Effector CD4-positive, alpha-beta T cell (primary cell): ENCODE measurements at regions not wholly inside any gene's neighbourhood (a gene's known extent, or its start where the extent isn't known, plus 50 kb on each side); places are given as distances from the start of the nearest gene placed in this dataset.

Experiments
- DNase-seq: peaks from one replicate; pipeline ENCODE4 v3.0.0-alpha.2; 2020

- no peak for DNase-seq
These were observed 1165.7 kb downstream of the NLGN4Y start for GRCh38 chrY:15689994-15690393.

GRCh38 chrY:15702131-15702530 is 1177.8 kb downstream of the NLGN4Y start:
- DNase-seq: no peak

DNA sequence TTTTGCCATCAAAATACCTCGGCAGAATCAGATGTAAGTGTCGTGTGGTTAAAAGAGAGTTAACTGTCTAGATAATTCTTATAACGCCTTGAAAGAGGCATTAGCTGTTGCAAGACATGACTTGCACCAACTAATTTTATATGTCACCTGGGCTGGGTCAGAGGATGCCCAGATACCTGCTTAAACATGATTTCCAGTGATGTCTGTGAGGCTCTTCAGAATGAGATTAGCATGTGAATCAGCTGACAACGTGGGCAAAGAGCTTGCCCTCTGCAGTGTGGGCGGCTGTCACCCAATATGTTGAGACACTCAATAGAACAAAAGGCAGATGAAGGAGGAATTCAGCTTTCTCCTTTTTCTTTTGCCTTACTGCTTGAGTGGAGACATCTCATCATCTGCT is 1180.6 kb downstream of the NLGN4Y start:
- no peak for DNase-seq

DNA sequence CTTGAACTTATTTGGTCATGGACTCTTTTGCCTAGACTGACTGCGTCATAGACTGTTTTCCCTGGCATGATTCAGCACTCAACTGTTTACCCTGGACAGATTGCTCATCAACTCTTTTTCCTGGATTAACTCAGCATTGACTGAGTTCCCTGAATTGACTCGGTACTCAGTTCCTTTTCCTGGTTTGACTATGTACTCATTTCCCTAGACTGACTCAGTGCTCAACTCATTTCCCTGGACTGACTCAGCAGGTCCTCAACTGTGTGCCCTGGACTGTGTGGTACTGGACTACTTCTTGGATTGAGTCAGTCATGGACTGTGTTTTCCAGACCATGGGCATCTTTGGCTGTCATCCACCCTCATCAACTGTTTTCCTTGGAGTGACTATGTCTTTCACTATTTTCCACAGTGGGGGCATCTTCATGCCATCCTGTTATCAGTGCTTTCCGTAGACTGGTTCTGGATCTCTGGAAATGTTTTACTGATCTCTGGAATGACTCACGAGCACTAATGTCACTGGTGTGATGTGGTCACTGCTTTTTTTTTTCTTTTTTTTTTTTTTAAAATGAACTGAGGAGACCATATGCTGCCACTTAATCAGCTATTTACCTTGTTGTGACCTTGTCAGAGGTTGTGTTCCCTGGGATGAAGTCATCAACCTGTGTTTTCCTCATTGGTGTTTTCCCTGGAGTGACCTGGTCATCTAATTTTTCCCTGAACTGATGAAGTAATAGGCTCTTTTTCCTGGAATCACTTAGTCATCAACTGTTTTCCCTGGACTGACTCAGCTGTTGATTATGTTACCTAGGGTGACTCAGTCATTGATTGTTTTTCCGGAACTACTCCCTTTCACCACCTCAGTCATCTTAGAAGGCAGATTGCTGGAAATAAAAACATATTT is 1225.5 kb downstream of the NLGN4Y start:
- DNase-seq: no peak

- DNase-seq: no peak
These were observed 1226.7 kb downstream of the NLGN4Y start for GRCh38 chrY:15751001-15751400.

DNA sequence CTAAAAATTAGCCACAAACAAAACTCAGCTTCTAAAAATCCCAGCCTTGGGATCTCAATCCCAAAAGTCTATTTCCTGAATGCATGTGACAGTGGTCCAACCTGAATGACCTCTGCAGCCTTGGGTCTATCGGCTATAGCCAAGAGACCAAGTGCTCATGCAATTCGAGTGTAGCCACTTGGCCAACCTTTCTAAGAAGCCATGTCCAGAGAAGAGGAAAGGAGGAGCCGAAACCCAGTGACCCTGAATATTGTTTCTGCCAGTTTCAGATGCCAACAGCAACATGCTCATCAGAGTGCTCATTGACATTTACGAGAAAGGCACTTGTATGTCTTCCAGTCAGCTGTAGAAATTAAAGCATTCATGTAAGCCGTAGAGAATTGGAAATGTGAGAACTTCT is 1231.9 kb downstream of the NLGN4Y start:
- DNase-seq: no peak

- no peak for DNase-seq
These were observed 1249.2 kb downstream of the NLGN4Y start for GRCh38 chrY:15773579-15773978.

DNA sequence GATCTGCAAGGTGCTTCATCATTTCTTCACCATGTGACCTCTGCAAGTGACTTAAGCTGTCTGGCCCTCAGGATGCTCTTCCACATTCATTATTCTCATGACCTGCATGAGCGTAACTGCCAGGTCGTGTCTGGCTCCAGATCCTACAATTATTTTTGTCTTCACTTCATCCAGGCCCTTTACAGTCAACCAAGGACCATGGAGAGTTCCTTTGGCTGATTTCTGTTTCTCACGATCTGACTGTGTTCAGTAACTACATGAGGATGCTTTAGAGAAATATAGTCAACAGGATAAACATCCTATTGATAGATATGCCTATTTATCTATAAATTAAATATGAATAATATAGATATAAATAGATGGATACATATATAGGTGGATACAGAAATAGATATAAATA is 1251.6 kb downstream of the NLGN4Y start:
- no peak for DNase-seq

DNA sequence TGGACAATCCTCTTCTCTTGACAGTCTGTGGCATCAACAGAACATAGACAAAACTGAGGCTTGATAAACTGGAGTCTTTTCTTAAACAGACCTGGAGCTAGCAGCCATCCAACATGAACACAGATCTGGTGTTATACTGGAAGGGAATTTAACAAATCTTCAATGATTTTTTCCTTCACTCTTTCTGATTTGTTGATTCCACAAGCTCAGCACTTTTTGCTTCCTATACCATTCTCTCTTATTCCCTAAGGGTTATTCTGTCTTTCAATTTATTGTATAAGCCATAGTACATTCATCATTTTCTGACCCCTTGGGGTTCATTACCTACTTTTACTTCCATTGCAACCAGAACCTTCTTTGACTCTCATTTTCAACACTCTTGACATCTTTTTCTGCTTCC is 1255.6 kb downstream of the NLGN4Y start:
- no peak for DNase-seq

DNA sequence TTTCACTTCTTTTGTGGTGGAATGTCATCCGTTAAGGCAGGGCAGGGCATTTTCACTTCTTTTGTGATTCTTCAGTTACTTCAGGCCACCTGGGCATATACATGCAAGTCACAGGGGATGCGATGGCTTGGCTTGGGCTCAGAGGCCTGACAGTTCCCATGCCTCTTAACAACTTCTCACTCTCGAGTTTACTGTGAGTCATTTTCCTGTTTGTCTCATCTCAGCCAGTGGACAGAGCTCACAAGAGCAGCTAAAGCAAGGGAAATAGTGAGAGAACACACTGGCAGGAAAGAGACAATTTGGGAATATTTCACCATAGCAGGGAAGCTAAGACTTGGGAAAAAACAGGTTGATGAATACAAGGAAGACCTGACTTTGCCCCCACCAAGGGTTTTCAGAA is 1275.7 kb downstream of the NLGN4Y start:
- no peak for DNase-seq

DNA sequence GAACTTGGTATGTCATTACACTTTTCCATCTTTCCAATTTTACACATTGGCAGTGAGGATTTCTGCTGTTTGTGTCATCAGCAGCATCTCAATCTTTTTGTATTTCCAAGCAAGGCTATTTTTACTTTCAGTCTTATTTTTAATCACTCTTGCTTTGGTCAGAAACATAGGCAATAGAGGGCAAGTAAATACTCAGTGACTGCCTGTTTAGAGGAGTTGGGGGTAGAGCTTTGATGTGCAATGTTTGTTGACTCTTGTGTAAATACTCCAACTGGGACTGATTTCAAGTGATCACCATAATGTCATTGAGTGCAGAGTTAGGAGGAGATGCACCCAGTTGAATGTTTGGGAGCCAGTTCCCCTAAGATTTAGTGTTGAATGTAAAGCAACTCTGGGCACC is 1281.7 kb downstream of the NLGN4Y start:
- no peak for DNase-seq

- no peak for DNase-seq
These were observed 1289.9 kb downstream of the NLGN4Y start for GRCh38 chrY:15814241-15814640.
